ENCODE measurements at regions not wholly inside any gene's neighbourhood (a gene's known extent, or its start where the extent isn't known, plus 50 kb on each side); places are given as distances from the start of the nearest gene placed in this dataset.

DNA sequence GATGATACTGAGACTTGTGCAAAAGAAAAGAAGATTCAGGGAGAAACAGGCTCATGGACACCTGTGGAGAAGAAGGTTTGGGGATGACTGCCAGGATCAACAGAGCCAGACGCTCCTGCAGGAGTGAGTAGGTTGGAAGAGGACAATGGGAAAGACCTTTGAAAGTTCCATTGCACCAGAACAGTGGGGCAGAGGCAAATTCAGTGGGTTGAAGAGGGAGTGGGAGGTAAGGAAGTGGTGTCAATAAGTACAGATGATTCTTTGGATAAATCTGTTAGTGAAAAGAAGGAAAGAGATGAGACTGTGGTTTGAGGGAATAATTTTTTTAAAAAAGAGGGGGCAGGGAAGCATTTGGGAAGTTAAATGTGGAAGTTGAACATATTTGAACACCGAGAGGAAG, 212.8 kb downstream of the SOX9 start (continued):
- TF ChIP-seq, protein P1, sequence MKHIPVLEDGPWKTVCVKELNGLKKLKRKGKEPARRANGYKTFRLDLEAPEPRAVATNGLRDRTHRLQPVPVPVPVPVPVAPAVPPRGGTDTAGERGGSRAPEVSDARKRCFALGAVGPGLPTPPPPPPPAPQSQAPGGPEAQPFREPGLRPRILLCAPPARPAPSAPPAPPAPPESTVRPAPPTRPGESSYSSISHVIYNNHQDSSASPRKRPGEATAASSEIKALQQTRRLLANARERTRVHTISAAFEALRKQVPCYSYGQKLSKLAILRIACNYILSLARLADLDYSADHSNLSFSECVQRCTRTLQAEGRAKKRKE (CRISPR knock-in tag; IDR thresholded peaks at IDR 0.05; ENCODE audit: low read depth) = no peak
- TF ChIP-seq MAX (IDR thresholded peaks at IDR 0.05) (no peak), SMC3 (IDR thresholded peaks at IDR 0.05) (no peak), GATA3 (IDR thresholded peaks at IDR 0.05; ENCODE audit: borderline replicate concordance) (no peak), NFE2L2 (conservative IDR thresholded peaks at IDR 0.05; ENCODE audit: low read length) (no peak)

- no peaks in the 10 kb centered on the region for H3K9me3 ChIP-seq
- ChIA-PET CTCF (interaction anchor here (1.0 to 1.4 kb wide), 2 partner anchors 16 to 24 kb away, joined by 3 to 4 read pairs; no protein-coding TSS in a partner anchor), POLR2A (no interaction called here)
- TF ChIP-seq ZSCAN20 (CRISPR knock-in tag; IDR thresholded peaks at IDR 0.05) = no peak
- TF ChIP-seq JUNB (IDR thresholded peaks at IDR 0.05) = no peak
- no peak for TF ChIP-seq RCOR1 (IDR thresholded peaks at IDR 0.05; ENCODE audit: low read depth, low read length)
- TF ChIP-seq SMC3 (IDR thresholded peaks at IDR 0.05) = peak; percentile 12; the same call in 1 of the 3 replicates
- TF ChIP-seq RAD21 (conservative IDR thresholded peaks at IDR 0.05 in 1 of 2, IDR thresholded peaks at IDR 0.05 in 1 of 2) = peak in 1 of 2 experiments; percentile 15; a peak in 1 of 5 replicates
- 50% methylated on average over 3 of the region's 3 CpGs for WGBS (ENCODE audit: missing lambda C conversion rate)
- peaks cover 12% of the 10 kb centered on the region for H3K4me1 ChIP-seq
- FAIRE-seq (no peak), ATAC-seq (0 out of 6 replicates have a peak, but pooled peaks of 1 of the 2 experiments have one; percentile 14), DNase-seq (ENCODE audit: low read depth in 1 of 2, low spot score in 1 of 2) (peak in 1 of 2 experiments; percentile 22)
- H3K4me3 ChIP-seq = no peak overlapping the region
- no peak overlapping the region for H3K27ac ChIP-seq
- H3K4me2 ChIP-seq = no peak overlapping the region
These were observed 213.4 kb downstream of the SOX9 start for GRCh38 chr17:72334205-72334604.

GRCh38 chr17:72336026-72336803, 215.4 kb downstream of the SOX9 start:
- DNase-seq (ENCODE audit: low read depth in 1 of 2, low spot score in 1 of 2) (no peak), ATAC-seq (no peak), FAIRE-seq (no peak)
- TF ChIP-seq MAFK (IDR thresholded peaks at IDR 0.05; ENCODE audit: partially characterized antibody) = no peak
- no peak for TF ChIP-seq PHF8 (IDR thresholded peaks at IDR 0.05; ENCODE audit: borderline replicate concordance, low read depth)
- TF ChIP-seq CTCF (IDR thresholded peaks at IDR 0.05) = no peak
- no peak for TF ChIP-seq KDM5A (IDR thresholded peaks at IDR 0.05)
- no peak for TF ChIP-seq CHD2 (IDR thresholded peaks at IDR 0.05; ENCODE audit: low read length, partially characterized antibody)
- no peak for TF ChIP-seq JUNB (IDR thresholded peaks at IDR 0.05)
- TF ChIP-seq RARB (CRISPR knock-in tag; IDR thresholded peaks at IDR 0.05) = no peak
- no peak for TF ChIP-seq ZC3H11A (IDR thresholded peaks at IDR 0.05)
- TF ChIP-seq NFE2L2 (conservative IDR thresholded peaks at IDR 0.05; ENCODE audit: low read length) = no peak
- no peak for TF ChIP-seq HEYL (CRISPR knock-in tag; IDR thresholded peaks at IDR 0.05)
- TF ChIP-seq POLR2AphosphoS2 (conservative IDR thresholded peaks at IDR 0.05; ENCODE audit: low read length) = no peak
- TF ChIP-seq ZFP36 (IDR thresholded peaks at IDR 0.05; ENCODE audit: borderline replicate concordance, partially characterized antibody) = no peak
- TF ChIP-seq TP53 (CRISPR knock-in tag; IDR thresholded peaks at IDR 0.05) = no peak
- ChIA-PET CTCF (interaction anchor here (1.1 kb wide), 1 partner anchor 136 kb away, joined by 3 read pairs; no protein-coding TSS in a partner anchor), POLR2A (no interaction called here)
- WGBS (ENCODE audit: missing lambda C conversion rate) = 84% methylated on average over 11 of the region's 11 CpGs
- Histone ChIP-seq H3K4me2 (no peak overlapping the region), H3K4me3 (no peak overlapping the region), H3K4me1 (peaks cover 20% of the 10 kb centered on the region), H3K27ac (no peak overlapping the region), H3K9me3 (no peaks in the 10 kb centered on the region)
